B cell (primary cell): ENCODE measurements at regions not wholly inside any gene's neighbourhood (a gene's known extent, or its start where the extent isn't known, plus 50 kb on each side); places are given as distances from the start of the nearest gene placed in this dataset.

ENCODE experiments used
- ATAC-seq: fragments of 200-7000 bp; cut with Tn5 transposase; one replicate; pipeline ENCODE4 v1.10.0; 2021; ENCODE audit warnings: low read depth, mild to moderate bottlenecking, moderate number of reproducible peaks, moderate library complexity
- CTCF ChIA-PET: fragments of 350-600 bp; sonication (Branson Sonifier 250); formaldehyde crosslinking; loops from one replicate; lab custom pipeline; 2021; ENCODE audit warnings: antibody characterized with exemption, inconsistent platforms; lab: Charles Lee
- POLR2A ChIA-PET: fragments of 350-600 bp; sonication (Branson Sonifier 250); formaldehyde crosslinking; loops from one replicate; lab custom pipeline; 2021; ENCODE audit warnings: antibody characterized with exemption; lab: Charles Lee
- DNase-seq: peaks from one replicate; pipeline ENCODE4 v3.0.0; 2013
- H2AFZ ChIP-seq: 2 replicates; pipeline ENCODE4 v1.6.1; 2012; ENCODE audit warnings: mild to moderate bottlenecking, low read depth, low read length; ENCODE audit not compliant: insufficient read depth, poor library complexity, severe bottlenecking
- H3K27ac ChIP-seq, 2 donors: 1 replicate in 1 of 2; 2 replicates in 1 of 2; pipeline ENCODE4 v1.5.1; 2012 to 2013; ENCODE audit warnings: low read length in 2 of 2, mild to moderate bottlenecking in 2 of 2, moderate library complexity in 1 of 2
- H3K27me3 ChIP-seq, 4 experiments: fragments of 200-600 bp in 1 of 4; sonication (generic) in 1 of 4; replicated peaks in 1 of 4; 1 replicate in 2 of 4; 2 replicates in 2 of 4; pipeline versions ENCODE4 v1.6.1 to v1.7.0; 2013 to 2016; ENCODE audit warnings: low read length in 3 of 4, mild to moderate bottlenecking in 2 of 4, mixed read lengths in 1 of 4, moderate library complexity in 1 of 4; ENCODE audit not compliant: insufficient read depth in 4 of 4, control insufficient read depth in 3 of 4; ENCODE audit errors: control extremely low read depth in 1 of 4
- H3K36me3 ChIP-seq, 2 experiments: replicated peaks in 1 of 2; 1 replicate in 1 of 2; 2 replicates in 1 of 2; pipeline versions ENCODE4 v1.6.1 to v1.7.1; 2013; ENCODE audit warnings: low read length in 1 of 2; ENCODE audit not compliant: insufficient read depth in 2 of 2, control insufficient read depth in 1 of 2; ENCODE audit errors: control extremely low read depth in 1 of 2, extremely low read depth in 1 of 2
- H3K4me1 ChIP-seq, 2 donors: fragments of 200-600 bp in 1 of 2; sonication (generic) in 1 of 2; 1 replicate in 1 of 2; 2 replicates in 1 of 2; pipeline versions ENCODE4 v1.5.1 to v1.6.1; 2013 to 2017; ENCODE audit warnings: low read length in 2 of 2; ENCODE audit not compliant: control insufficient read depth in 2 of 2, insufficient read depth in 2 of 2
- H3K4me2 ChIP-seq: replicated peaks from 2 replicates; pipeline ENCODE3; 2012; ENCODE audit warnings: mild to moderate bottlenecking, low read depth, low read length; ENCODE audit not compliant: poor library complexity, severe bottlenecking
- H3K4me3 ChIP-seq, 5 experiments: fragments of 200-600 bp in 1 of 5; sonication (generic) in 1 of 5; 1 replicate in 3 of 5; 2 replicates in 2 of 5; pipeline versions ENCODE4 v1.5.1 to v1.7.0; 2011 to 2016; ENCODE audit warnings: low read length in 4 of 5, mild to moderate bottlenecking in 4 of 5, low read depth in 2 of 5, control low read depth in 1 of 5, moderate library complexity in 1 of 5; ENCODE audit not compliant: insufficient read depth in 1 of 5; ENCODE audit errors: control extremely low read depth in 1 of 5, extremely low read depth in 1 of 5
- H3K79me2 ChIP-seq: fragments of 200-600 bp; sonication (generic); one replicate; pipeline ENCODE4 v1.6.0; 2016; ENCODE audit warnings: low read length; ENCODE audit not compliant: control insufficient read depth, insufficient read depth
- H3K9ac ChIP-seq: fragments of 200-600 bp; sonication (generic); 2 replicates; pipeline ENCODE4 v1.6.1; 2017; ENCODE audit warnings: mild to moderate bottlenecking, low read length, moderate library complexity
- H3K9me3 ChIP-seq, 3 donors: one replicate each; pipeline versions ENCODE4 v1.6.1 to v1.7.1; 2013; ENCODE audit warnings: low read length in 2 of 3; ENCODE audit not compliant: control insufficient read depth in 2 of 3, insufficient read depth in 1 of 3; ENCODE audit errors: control extremely low read depth in 1 of 3
- H4K20me1 ChIP-seq: 2 replicates; pipeline ENCODE4 v1.6.0; 2012; ENCODE audit warnings: mild to moderate bottlenecking, low read length; ENCODE audit not compliant: insufficient read depth, control insufficient read depth, poor library complexity, severe bottlenecking
- H3K27ac Mint-ChIP-seq: one replicate; pipeline ENCODE4 v1.8.0; 2021; ENCODE audit warnings: mixed read lengths
- H3K27me3 Mint-ChIP-seq: one replicate; pipeline ENCODE4 v1.8.0; 2021; ENCODE audit warnings: mixed read lengths
- H3K4me1 Mint-ChIP-seq: one replicate; pipeline ENCODE4 v1.8.0; 2021; ENCODE audit warnings: mixed read lengths
- H3K4me3 Mint-ChIP-seq: one replicate; pipeline ENCODE4 v1.8.0; 2021; ENCODE audit warnings: mixed read lengths
- H3K9me3 Mint-ChIP-seq: one replicate; pipeline ENCODE4 v1.8.0; 2022; ENCODE audit warnings: mixed read lengths; ENCODE audit not compliant: insufficient read depth
- EZH2 ChIP-seq: IDR thresholded peaks from 2 replicates; pipeline ENCODE4 v1.6.1; 2012; ENCODE audit warnings: borderline replicate concordance, low read depth, mild to moderate bottlenecking, moderate library complexity, low read length; ENCODE audit not compliant: insufficient read depth, poor library complexity, severe bottlenecking
- WGBS: methylation state at CpG from one replicate; pipeline ENCODE4 v1.1.5; 2013; ENCODE audit warnings: missing lambda C conversion rate; ENCODE audit not compliant: insufficient coverage; 5-methylcytosine and 5-hydroxymethylcytosine counted together
- intact Hi-C: fragments of 100-400 bp; cut with micrococcal nuclease; formaldehyde crosslinking; loops from one replicate; pipeline ENCODE4 v1.10.0; 2022
- TF ChIP-seq, protein P1 (sequence below): fragments of 200-600 bp; IDR thresholded peaks from one replicate; pipeline ENCODE4 v1.8.0; 2022; ENCODE audit warnings: antibody characterized with exemption, mild to moderate bottlenecking

- WGBS = 94% methylated on average over 2 of the region's 2 CpGs
- Histone ChIP-seq H3K4me3 (no peak overlapping the region), H3K36me3 (no peaks in the 10 kb centered on the region), H3K4me2 (no peak overlapping the region), H4K20me1 (no peaks in the 10 kb centered on the region), H3K4me1 (peaks cover 0 to 2% of the 10 kb centered on the region in 2 donors), H3K27ac (no peak overlapping the region), H3K9ac (no peak overlapping the region), H3K9me3 (no peaks in the 10 kb centered on the region), H3K79me2 (no peaks in the 10 kb centered on the region), H2AFZ (no peak overlapping the region), H3K27me3 (no peaks in the 10 kb centered on the region)
- H3K4me1 Mint-ChIP-seq = no peaks in the 10 kb centered on the region
- intact Hi-C loops = no loop called here
- no peaks in the 10 kb centered on the region for H3K27me3 Mint-ChIP-seq
- DNase-seq (no peak), ATAC-seq (no peak)
- no peak overlapping the region for H3K4me3 Mint-ChIP-seq
- H3K27ac Mint-ChIP-seq = no peak overlapping the region
- CTCF ChIA-PET = no interaction called here
- TF ChIP-seq EZH2 = no peak
- TF ChIP-seq, protein P1, sequence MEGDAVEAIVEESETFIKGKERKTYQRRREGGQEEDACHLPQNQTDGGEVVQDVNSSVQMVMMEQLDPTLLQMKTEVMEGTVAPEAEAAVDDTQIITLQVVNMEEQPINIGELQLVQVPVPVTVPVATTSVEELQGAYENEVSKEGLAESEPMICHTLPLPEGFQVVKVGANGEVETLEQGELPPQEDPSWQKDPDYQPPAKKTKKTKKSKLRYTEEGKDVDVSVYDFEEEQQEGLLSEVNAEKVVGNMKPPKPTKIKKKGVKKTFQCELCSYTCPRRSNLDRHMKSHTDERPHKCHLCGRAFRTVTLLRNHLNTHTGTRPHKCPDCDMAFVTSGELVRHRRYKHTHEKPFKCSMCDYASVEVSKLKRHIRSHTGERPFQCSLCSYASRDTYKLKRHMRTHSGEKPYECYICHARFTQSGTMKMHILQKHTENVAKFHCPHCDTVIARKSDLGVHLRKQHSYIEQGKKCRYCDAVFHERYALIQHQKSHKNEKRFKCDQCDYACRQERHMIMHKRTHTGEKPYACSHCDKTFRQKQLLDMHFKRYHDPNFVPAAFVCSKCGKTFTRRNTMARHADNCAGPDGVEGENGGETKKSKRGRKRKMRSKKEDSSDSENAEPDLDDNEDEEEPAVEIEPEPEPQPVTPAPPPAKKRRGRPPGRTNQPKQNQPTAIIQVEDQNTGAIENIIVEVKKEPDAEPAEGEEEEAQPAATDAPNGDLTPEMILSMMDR = no peak
- POLR2A ChIA-PET = no interaction called here
- no peaks in the 10 kb centered on the region for H3K9me3 Mint-ChIP-seq
Observed at GRCh38 chr3:117880638-117881037, 1154.0 kb downstream of the IGSF11 start.

- TF ChIP-seq, protein P1 = no peak
- no peak for TF ChIP-seq EZH2
- intact Hi-C loops = no loop called here
- Histone ChIP-seq H3K4me3 (no peak overlapping the region), H3K4me2 (no peak overlapping the region), H3K27ac (no peak overlapping the region), H3K27me3 (no peaks in the 10 kb centered on the region), H3K4me1 (peaks cover 0 to 2% of the 10 kb centered on the region in 2 donors), H3K9ac (no peak overlapping the region), H3K36me3 (no peaks in the 10 kb centered on the region), H4K20me1 (no peaks in the 10 kb centered on the region), H2AFZ (no peak overlapping the region), H3K79me2 (no peaks in the 10 kb centered on the region), H3K9me3 (no peaks in the 10 kb centered on the region)
- H3K4me3 Mint-ChIP-seq = no peak overlapping the region
- no peaks in the 10 kb centered on the region for H3K4me1 Mint-ChIP-seq
- ChIA-PET POLR2A (no interaction called here), CTCF (no interaction called here)
- no peaks in the 10 kb centered on the region for H3K9me3 Mint-ChIP-seq
- WGBS = 60% methylated on average over 1 of the region's 2 CpGs
- ATAC-seq (no peak), DNase-seq (no peak)
- H3K27ac Mint-ChIP-seq = no peak overlapping the region
- H3K27me3 Mint-ChIP-seq = no peaks in the 10 kb centered on the region
Observed at GRCh38 chr3:117881210-117881609, 1153.4 kb downstream of the IGSF11 start.
